GM23248 (cell line): ENCODE measurements at regions not wholly inside any gene's neighbourhood (a gene's known extent, or its start where the extent isn't known, plus 50 kb on each side); places are given as distances from the start of the nearest gene placed in this dataset.
A peak's percentile ranks its signal among the peaks of the same experiment; 100 is the strongest.

Experiments used
- DNase-seq: peaks from one replicate; pipeline ENCODE4 v3.0.0-alpha.2; 2015
- H2AFZ ChIP-seq: fragments of 200-600 bp; sonication (generic); 2 replicates; pipeline ENCODE4 v1.6.1; 2016; ENCODE audit warnings: antibody characterized with exemption
- H3F3A ChIP-seq: fragments of 200-600 bp; sonication (generic); 2 replicates; pipeline ENCODE4 v1.6.1; 2016; ENCODE audit warnings: mild to moderate bottlenecking, antibody characterized with exemption, mixed run types; ENCODE audit not compliant: insufficient read depth
- H3K27ac ChIP-seq: fragments of 200-600 bp; sonication (generic); 2 replicates; pipeline ENCODE4 v1.5.1; 2016; ENCODE audit warnings: mild to moderate bottlenecking
- H3K27me3 ChIP-seq: fragments of 200-600 bp; sonication (generic); replicated peaks from 2 replicates; pipeline ENCODE4 v1.6.1; 2016; ENCODE audit warnings: mild to moderate bottlenecking; ENCODE audit not compliant: insufficient read depth
- H3K36me3 ChIP-seq: fragments of 200-600 bp; sonication (generic); 2 replicates; pipeline ENCODE4 v1.6.1; 2016; ENCODE audit warnings: low read depth, mild to moderate bottlenecking
- H3K4me1 ChIP-seq: fragments of 200-600 bp; sonication (generic); 2 replicates; pipeline ENCODE4 v1.6.1; 2016; ENCODE audit warnings: mild to moderate bottlenecking; ENCODE audit not compliant: insufficient read depth
- H3K4me2 ChIP-seq: fragments of 200-600 bp; sonication (generic); one replicate; pipeline ENCODE4 v1.6.1; 2016; ENCODE audit warnings: mild to moderate bottlenecking; ENCODE audit not compliant: unreplicated experiment
- H3K4me3 ChIP-seq: fragments of 200-600 bp; sonication (generic); 2 replicates; pipeline ENCODE4 v1.5.1; 2016; ENCODE audit warnings: mild to moderate bottlenecking
- H3K79me2 ChIP-seq: fragments of 200-600 bp; sonication (generic); 2 replicates; pipeline ENCODE4 v1.6.1; 2016; ENCODE audit warnings: mild to moderate bottlenecking; ENCODE audit not compliant: insufficient read depth
- H3K9ac ChIP-seq: fragments of 200-600 bp; sonication (generic); 2 replicates; pipeline ENCODE4 v1.6.1; 2016; ENCODE audit warnings: mild to moderate bottlenecking
- H3K9me2 ChIP-seq: fragments of 200-600 bp; sonication (generic); 2 replicates; pipeline ENCODE4 v1.6.1; 2016; ENCODE audit warnings: mixed run types, mild to moderate bottlenecking, moderate library complexity; ENCODE audit not compliant: insufficient read depth
- H3K9me3 ChIP-seq: fragments of 200-600 bp; sonication (generic); one replicate; pipeline ENCODE4 v1.6.1; 2017; ENCODE audit warnings: low read depth
- H4K20me1 ChIP-seq: fragments of 200-600 bp; sonication (generic); 2 replicates; pipeline ENCODE4 v1.6.0; 2016; ENCODE audit not compliant: insufficient read depth
- EZH2 ChIP-seq: fragments of 200-600 bp; sonication (generic); IDR thresholded peaks from 2 replicates; pipeline ENCODE4 v1.6.1; 2018; ENCODE audit warnings: antibody characterized with exemption, mild to moderate bottlenecking; ENCODE audit not compliant: insufficient read depth, poor library complexity, severe bottlenecking
- EZH2phosphoT487 ChIP-seq: fragments of 200-600 bp; sonication (generic); IDR thresholded peaks from 2 replicates; pipeline ENCODE4 v1.6.1; 2018; ENCODE audit warnings: antibody characterized with exemption, moderate library complexity, mild to moderate bottlenecking, low read depth; ENCODE audit not compliant: insufficient read depth
- whole genome bisulfite sequencing, 2 experiments: methylation state at CpG; one replicate each; pipeline ENCODE4 v1.1.6; 2015 to 2017; ENCODE audit warnings: low lambda C conversion rate in 2 of 2, low coverage in 1 of 2; ENCODE audit errors: missing lambda C conversion rate in 2 of 2; 5-methylcytosine and 5-hydroxymethylcytosine counted together
- in situ Hi-C: fragments of 300-500 bp; cut with MboI; formaldehyde crosslinking; loops from 2 replicates; pipeline ENCODE4 v1.15.0; 2020

DNA sequence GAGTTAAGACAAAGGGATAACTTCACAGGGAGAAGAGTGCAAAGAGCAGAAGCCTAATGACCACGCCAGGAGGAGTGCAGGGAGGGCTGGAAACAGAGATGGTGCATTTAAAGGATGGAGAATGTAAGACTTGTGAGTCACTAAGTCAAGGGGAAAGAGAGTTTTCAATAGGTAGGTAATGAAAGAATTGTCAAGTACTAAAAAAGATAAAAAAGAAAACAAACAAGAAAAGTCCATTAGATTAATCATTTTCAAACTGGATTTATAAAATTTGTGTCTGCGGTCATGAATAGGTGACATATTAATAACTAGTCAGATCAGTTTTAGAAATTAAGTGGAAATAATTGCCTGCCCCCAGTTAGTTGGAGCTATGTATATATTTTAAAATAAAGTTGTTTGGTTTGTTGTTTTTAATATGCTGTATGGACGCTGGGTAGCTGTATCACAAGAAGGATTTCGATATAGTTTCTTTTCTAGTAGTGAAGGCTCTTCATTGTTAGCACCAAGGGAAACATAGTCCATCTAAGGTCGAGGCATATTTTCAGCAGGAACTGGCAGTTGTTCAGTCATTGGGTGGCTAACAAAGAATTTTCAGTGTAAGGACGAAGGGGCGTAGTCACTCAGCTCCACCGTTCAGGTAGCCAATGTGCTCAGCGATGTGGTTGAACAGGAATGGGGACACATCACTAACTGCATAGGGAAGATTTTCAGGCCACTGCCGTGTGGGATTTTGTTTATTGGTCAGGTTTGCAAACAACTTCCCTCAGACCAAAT is 203.0 kb downstream of the TGFB2 start:
- Histone ChIP-seq H3K9ac (no peak overlapping the region), H3F3A (no peaks in the 10 kb centered on the region), H3K4me2 (no peak overlapping the region), H3K79me2 (no peaks in the 10 kb centered on the region), H3K9me3 (no peaks in the 10 kb centered on the region), H3K9me2 (no peaks in the 10 kb centered on the region), H3K36me3 (no peaks in the 10 kb centered on the region), H3K4me3 (no peak overlapping the region), H4K20me1 (no peaks in the 10 kb centered on the region), H3K27me3 (no peaks in the 10 kb centered on the region), H3K27ac (no peak overlapping the region), H2AFZ (no peak overlapping the region), H3K4me1 (no peaks in the 10 kb centered on the region)
- no peak for DNase-seq
- 79 to 85% methylated on average over 9 to 10 of the region's 10 CpGs for WGBS, 2 experiments
- in situ Hi-C loops: loop anchor here (25.0 kb wide), 1 partner anchor 1014 kb away; no protein-coding TSS in a partner anchor
- TF ChIP-seq EZH2phosphoT487 (no peak), EZH2 (no peak)

DNA sequence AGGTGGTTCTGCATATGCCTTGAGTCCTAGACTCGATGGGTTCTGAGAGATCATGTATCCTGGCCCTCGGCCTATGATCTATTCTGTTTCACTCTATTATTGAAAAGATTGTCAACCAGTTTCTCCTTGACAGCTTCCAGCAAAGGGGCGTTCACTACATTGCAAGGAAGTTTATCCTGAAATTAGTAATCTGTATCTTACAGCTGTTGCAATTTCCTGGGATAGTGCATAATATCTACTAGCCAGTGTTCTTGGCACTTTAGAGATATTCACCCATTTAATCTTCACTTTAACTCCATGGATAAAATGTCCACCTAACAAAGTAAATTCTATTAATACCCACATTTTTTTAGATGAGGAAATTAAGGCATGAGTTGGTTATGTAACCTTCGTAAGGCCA is 203.6 kb downstream of the TGFB2 start:
- no peak overlapping the region for H2AFZ ChIP-seq
- H3K9me2 ChIP-seq: no peaks in the 10 kb centered on the region
- TF ChIP-seq EZH2: no peak
- TF ChIP-seq EZH2phosphoT487: no peak
- H3K4me1 ChIP-seq: no peaks in the 10 kb centered on the region
- no peaks in the 10 kb centered on the region for H3K36me3 ChIP-seq
- H3K27me3 ChIP-seq: no peaks in the 10 kb centered on the region
- DNase-seq: no peak
- WGBS, 2 experiments: 91 to 94% methylated on average over 4 of the region's 4 CpGs
- H3K27ac ChIP-seq: no peak overlapping the region
- no peaks in the 10 kb centered on the region for H3K9me3 ChIP-seq
- no peaks in the 10 kb centered on the region for H4K20me1 ChIP-seq
- H3K9ac ChIP-seq: no peak overlapping the region
- in situ Hi-C loops: loop anchor here (25.0 kb wide), 1 partner anchor 1014 kb away; no protein-coding TSS in a partner anchor
- no peaks in the 10 kb centered on the region for H3F3A ChIP-seq
- no peak overlapping the region for H3K4me2 ChIP-seq
- H3K4me3 ChIP-seq: no peak overlapping the region
- H3K79me2 ChIP-seq: no peaks in the 10 kb centered on the region

DNA sequence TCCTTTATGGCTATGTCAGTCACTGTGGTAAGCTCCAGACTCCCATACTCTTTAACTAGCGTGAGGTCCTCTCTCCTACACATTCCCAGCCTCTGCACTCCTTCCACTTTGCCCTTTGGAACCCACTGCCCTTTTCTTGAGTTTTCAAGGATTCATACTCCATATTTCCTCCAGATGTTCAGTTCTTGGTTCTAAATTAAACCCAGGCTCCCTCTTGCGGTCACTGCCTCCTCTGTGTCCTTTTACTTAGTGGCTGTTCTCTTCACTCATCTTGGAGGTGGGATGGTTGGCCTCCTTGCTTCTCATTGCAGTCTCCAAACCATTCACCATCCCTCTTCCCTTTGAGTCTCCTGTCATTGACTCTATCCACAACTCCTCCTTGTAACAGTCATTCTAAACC is 208.1 kb downstream of the TGFB2 start:
- H3K36me3 ChIP-seq: no peaks in the 10 kb centered on the region
- no peaks in the 10 kb centered on the region for H3K79me2 ChIP-seq
- H3K9me2 ChIP-seq: no peaks in the 10 kb centered on the region
- no peaks in the 10 kb centered on the region for H3K27me3 ChIP-seq
- TF ChIP-seq EZH2phosphoT487: no peak
- no peak for TF ChIP-seq EZH2
- H3K4me2 ChIP-seq: no peak overlapping the region
- H3K4me3 ChIP-seq: no peak overlapping the region
- in situ Hi-C loops: loop anchor here (10.0 to 25.0 kb wide), 2 partner anchors 208 to 834 kb away; partner anchors contain the start of gene TGFB2
- H3K27ac ChIP-seq: no peak overlapping the region
- H4K20me1 ChIP-seq: no peaks in the 10 kb centered on the region
- DNase-seq: peak; percentile 73
- H3K9ac ChIP-seq: no peak overlapping the region
- H3K4me1 ChIP-seq: no peaks in the 10 kb centered on the region
- H3F3A ChIP-seq: no peaks in the 10 kb centered on the region
- WGBS, 2 experiments: 3 to 9% methylated on average over 2 of the region's 2 CpGs
- no peaks in the 10 kb centered on the region for H3K9me3 ChIP-seq
- no peak overlapping the region for H2AFZ ChIP-seq

DNA sequence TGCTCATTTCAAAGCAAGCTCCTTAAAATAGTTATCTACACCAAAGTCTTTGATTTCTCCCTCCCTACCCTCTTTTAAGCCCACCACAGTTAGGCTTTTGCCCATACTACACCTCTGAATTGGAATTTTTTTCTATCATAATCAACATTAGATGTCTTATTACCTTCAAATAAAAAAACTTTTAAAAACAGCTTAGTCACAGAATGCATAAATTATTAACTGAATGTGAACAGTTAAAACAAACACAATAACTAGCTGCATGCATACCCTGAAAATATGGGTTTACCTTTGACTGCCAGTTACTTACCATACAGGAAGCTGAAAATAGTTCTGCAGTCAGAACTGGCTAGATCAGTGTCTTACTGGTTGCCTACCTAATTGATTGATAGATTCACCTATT is 210.9 kb downstream of the TGFB2 start:
- Histone ChIP-seq H3K27me3 (no peaks in the 10 kb centered on the region), H3K4me1 (no peaks in the 10 kb centered on the region), H3K36me3 (no peaks in the 10 kb centered on the region), H3K9me3 (no peaks in the 10 kb centered on the region), H3F3A (no peaks in the 10 kb centered on the region), H2AFZ (no peak overlapping the region), H4K20me1 (no peaks in the 10 kb centered on the region), H3K4me2 (no peak overlapping the region), H3K27ac (no peak overlapping the region), H3K9me2 (no peaks in the 10 kb centered on the region), H3K79me2 (no peaks in the 10 kb centered on the region), H3K9ac (no peak overlapping the region), H3K4me3 (no peak overlapping the region)
- DNase-seq: no peak
- in situ Hi-C loops: loop anchor here (10.0 to 25.0 kb wide), 2 partner anchors 211 to 831 kb away; partner anchors contain the start of gene TGFB2
- TF ChIP-seq EZH2: no peak
- no peak for TF ChIP-seq EZH2phosphoT487
